ENCODE measurements at regions not wholly inside any gene's neighbourhood (a gene's known extent, or its start where the extent isn't known, plus 50 kb on each side); places are given as distances from the start of the nearest gene placed in this dataset.

- TF ChIP-seq CTCF (IDR thresholded peaks at IDR 0.05; ENCODE audit: low read depth, low read length, missing control alignments), result no peak
- no peak for DNase-seq (ENCODE audit: low read depth)
- H3K4me3 ChIP-seq (ENCODE audit: low read depth, low read length), result no peak overlapping the region
Measured at GRCh38 chr5:97735209-97735608, 552.2 kb upstream of the RIOK2 start.

GRCh38 chr5:97737608-97738007, 554.6 kb upstream of the RIOK2 start:
- no peak for TF ChIP-seq CTCF (IDR thresholded peaks at IDR 0.05; ENCODE audit: low read depth, low read length, missing control alignments)
- no peak for DNase-seq (ENCODE audit: low read depth)
- no peak overlapping the region for H3K4me3 ChIP-seq (ENCODE audit: low read depth, low read length)

- no peak for TF ChIP-seq CTCF (IDR thresholded peaks at IDR 0.05; ENCODE audit: low read depth, low read length, missing control alignments)
- DNase-seq (ENCODE audit: low read depth), result no peak
- H3K4me3 ChIP-seq (ENCODE audit: low read depth, low read length), result no peak overlapping the region
Measured at GRCh38 chr5:97745817-97746216, 562.8 kb upstream of the RIOK2 start.

GRCh38 chr5:97750576-97750975, 567.5 kb upstream of the RIOK2 start:
- no peak for TF ChIP-seq CTCF (IDR thresholded peaks at IDR 0.05; ENCODE audit: low read depth, low read length, missing control alignments)
- H3K4me3 ChIP-seq (ENCODE audit: low read depth, low read length), result no peak overlapping the region
- no peak for DNase-seq (ENCODE audit: low read depth)

GRCh38 chr5:97751540-97751939, 568.5 kb upstream of the RIOK2 start:
- no peak for DNase-seq (ENCODE audit: low read depth)
- no peak for TF ChIP-seq CTCF (IDR thresholded peaks at IDR 0.05; ENCODE audit: low read depth, low read length, missing control alignments)
- no peak overlapping the region for H3K4me3 ChIP-seq (ENCODE audit: low read depth, low read length)

GRCh38 chr5:97752871-97753270, 569.8 kb upstream of the RIOK2 start:
- no peak overlapping the region for H3K4me3 ChIP-seq (ENCODE audit: low read depth, low read length)
- DNase-seq (ENCODE audit: low read depth), result no peak
- no peak for TF ChIP-seq CTCF (IDR thresholded peaks at IDR 0.05; ENCODE audit: low read depth, low read length, missing control alignments)

GRCh38 chr5:97762483-97762882, 579.4 kb upstream of the RIOK2 start:
- TF ChIP-seq CTCF (IDR thresholded peaks at IDR 0.05; ENCODE audit: low read depth, low read length, missing control alignments), result no peak
- H3K4me3 ChIP-seq (ENCODE audit: low read depth, low read length), result no peak overlapping the region
- no peak for DNase-seq (ENCODE audit: low read depth)

Data from GM12864 (cell line).